Stomach (tissue), 8 donors: ENCODE measurements at regions not wholly inside any gene's neighbourhood (a gene's known extent, or its start where the extent isn't known, plus 50 kb on each side); places are given as distances from the start of the nearest gene placed in this dataset.
A peak's percentile ranks its signal among the peaks of the same experiment; 100 is the strongest.

ENCODE experiments used
- DNase-seq, 2 donors: peaks; one replicate each; pipeline versions ENCODE4 v3.0.0 to v3.0.0-alpha.2; 2013 to 2019
- H3K27ac ChIP-seq, 5 donors: fragments of 200-600 bp in 4 of 5; sonication (generic) in 4 of 5; one replicate each; pipeline ENCODE4 v1.5.1; 2013 to 2019; ENCODE audit warnings: mild to moderate bottlenecking in 1 of 5, moderate library complexity in 1 of 5
- H3K27me3 ChIP-seq, 3 donors: fragments of 200-600 bp; sonication (generic); one replicate each; pipeline ENCODE4 v1.5.1; 2017 to 2019; ENCODE audit warnings: mixed run types in 1 of 3
- H3K36me3 ChIP-seq, 4 donors: fragments of 200-600 bp; sonication (generic); 1 replicate in 3 of 4; 2 replicates in 1 of 4; pipeline ENCODE4 v1.5.1; 2016 to 2019
- H3K4me1 ChIP-seq, 4 donors: fragments of 200-600 bp; sonication (generic); one replicate each; pipeline ENCODE4 v1.5.1; 2016 to 2019
- H3K4me3 ChIP-seq, 4 donors: fragments of 200-600 bp; sonication (generic) in 3 of 4; one replicate each; pipeline ENCODE4 v1.5.1; 2016 to 2019; ENCODE audit warnings: mild to moderate bottlenecking in 1 of 4
- H3K9me3 ChIP-seq, 4 donors: fragments of 200-600 bp; sonication (generic); one replicate each; pipeline ENCODE4 v1.5.1; 2016 to 2019
- EP300 ChIP-seq: sonication (generic); formaldehyde crosslinking; IDR thresholded peaks from one replicate; pipeline ENCODE4 v1.6.1; 2017; ENCODE audit warnings: antibody characterized with exemption
- POLR2A ChIP-seq, 4 donors: fragments of 450-650 bp; IDR thresholded peaks; one replicate each; pipeline ENCODE4 v1.6.1; 2016; ENCODE audit warnings: antibody characterized with exemption in 4 of 4, control low read depth in 2 of 4, mild to moderate bottlenecking in 1 of 4, moderate library complexity in 1 of 4
- POLR2AphosphoS5 ChIP-seq, 3 donors: sonication (generic); formaldehyde crosslinking; IDR thresholded peaks; one replicate each; pipeline ENCODE4 v1.6.1; 2016; ENCODE audit warnings: antibody characterized with exemption in 3 of 3
- WGBS, 5 donors: extraction: QIAGEN DNeasy Blood & Tissue Kit in 3 of 5; methylation state at CpG; one replicate each; pipeline versions ENCODE4 v1.1.5 to v1.1.7; 2013 to 2018; 5-methylcytosine and 5-hydroxymethylcytosine counted together
- intact Hi-C: fragments of 100-400 bp; cut with DNase I; formaldehyde crosslinking; loops from one replicate; pipeline ENCODE4 v1.15.1; 2023; ENCODE audit warnings: low total_unique reads
- TF ChIP-seq, protein P1 (sequence below), 7 experiments: fragments of 450-650 bp in 4 of 7; fragments of 200-600 bp in 3 of 7; sonication (generic) in 3 of 7; IDR thresholded peaks; one replicate each; pipeline ENCODE4 v1.5.1; 2016 to 2019; ENCODE audit warnings: antibody characterized with exemption in 7 of 7, control low read depth in 2 of 7, mild to moderate bottlenecking in 1 of 7
- donor health status: healthy with polysubstance abuse.
- donor health status: Bipolar disorder and iron deficiency.
- donor health status: healthy.

DNA sequence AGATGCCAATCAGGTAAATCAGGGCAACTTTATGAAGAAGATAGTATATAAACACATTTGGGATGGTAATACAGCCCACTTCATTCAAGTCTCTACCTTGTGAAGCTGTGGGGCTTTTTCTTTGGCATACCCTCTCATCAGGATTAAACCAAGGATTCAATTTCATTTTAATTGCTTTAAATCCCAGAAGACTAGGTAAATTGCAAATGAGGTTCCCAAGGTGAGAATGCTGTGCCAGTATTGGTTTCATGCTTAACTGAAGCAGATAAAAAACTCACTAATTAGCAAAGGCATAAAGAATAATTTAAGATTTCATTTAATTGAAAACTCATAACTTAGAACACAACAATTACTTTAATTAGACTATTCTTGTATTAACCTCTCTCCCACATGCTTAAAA lies 1218.1 kb downstream of the FAM181B start:
- Histone ChIP-seq H3K9me3 (no peaks in the 10 kb centered on the region), H3K36me3 (no peaks in the 10 kb centered on the region), H3K27ac (no peak overlapping the region), H3K27me3 (no peaks in the 10 kb centered on the region), H3K4me3 (no peak overlapping the region), H3K4me1 (no peaks in the 10 kb centered on the region)
- DNase-seq = no peak
- TF ChIP-seq, protein P1, sequence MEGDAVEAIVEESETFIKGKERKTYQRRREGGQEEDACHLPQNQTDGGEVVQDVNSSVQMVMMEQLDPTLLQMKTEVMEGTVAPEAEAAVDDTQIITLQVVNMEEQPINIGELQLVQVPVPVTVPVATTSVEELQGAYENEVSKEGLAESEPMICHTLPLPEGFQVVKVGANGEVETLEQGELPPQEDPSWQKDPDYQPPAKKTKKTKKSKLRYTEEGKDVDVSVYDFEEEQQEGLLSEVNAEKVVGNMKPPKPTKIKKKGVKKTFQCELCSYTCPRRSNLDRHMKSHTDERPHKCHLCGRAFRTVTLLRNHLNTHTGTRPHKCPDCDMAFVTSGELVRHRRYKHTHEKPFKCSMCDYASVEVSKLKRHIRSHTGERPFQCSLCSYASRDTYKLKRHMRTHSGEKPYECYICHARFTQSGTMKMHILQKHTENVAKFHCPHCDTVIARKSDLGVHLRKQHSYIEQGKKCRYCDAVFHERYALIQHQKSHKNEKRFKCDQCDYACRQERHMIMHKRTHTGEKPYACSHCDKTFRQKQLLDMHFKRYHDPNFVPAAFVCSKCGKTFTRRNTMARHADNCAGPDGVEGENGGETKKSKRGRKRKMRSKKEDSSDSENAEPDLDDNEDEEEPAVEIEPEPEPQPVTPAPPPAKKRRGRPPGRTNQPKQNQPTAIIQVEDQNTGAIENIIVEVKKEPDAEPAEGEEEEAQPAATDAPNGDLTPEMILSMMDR (IDR thresholded peaks at IDR 0.05) = no peak
- TF ChIP-seq POLR2AphosphoS5 (IDR thresholded peaks at IDR 0.05) (no peak), POLR2A (IDR thresholded peaks at IDR 0.05) (no peak), EP300 (no peak)
- intact Hi-C loops = no loop called here

DNA sequence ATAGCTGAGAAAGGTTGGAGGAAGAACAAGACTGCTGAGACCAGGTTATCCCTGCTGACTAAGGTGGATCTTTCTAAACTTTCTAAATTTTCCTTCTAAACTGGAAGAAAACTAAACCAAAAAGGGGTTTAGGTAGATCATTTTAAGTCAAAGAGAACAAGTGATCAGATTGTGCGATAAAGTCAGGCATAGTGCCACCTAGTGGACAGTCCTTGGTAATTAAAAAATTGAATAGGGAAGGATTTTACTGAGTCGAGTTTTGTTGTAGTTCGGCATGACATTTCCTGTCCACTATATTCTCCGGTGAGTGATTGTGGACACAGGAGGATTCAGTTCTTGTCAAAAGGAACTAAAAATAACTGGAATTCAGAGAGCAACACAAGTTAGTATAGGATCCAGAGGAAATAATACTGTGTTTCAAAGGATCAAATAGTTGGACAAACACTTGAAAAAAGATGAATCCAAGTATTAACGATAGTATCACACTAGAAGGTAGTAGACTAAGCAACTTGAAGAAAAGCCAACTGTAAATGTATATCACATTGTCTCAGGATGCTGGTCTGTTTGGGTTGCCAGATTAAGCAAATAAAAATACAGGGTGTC lies 1236.4 kb downstream of the FAM181B start:
- Histone ChIP-seq H3K4me3 (no peak overlapping the region), H3K36me3 (no peaks in the 10 kb centered on the region), H3K9me3 (no peaks in the 10 kb centered on the region), H3K27ac (no peak overlapping the region), H3K4me1 (no peaks in the 10 kb centered on the region), H3K27me3 (no peaks in the 10 kb centered on the region)
- WGBS, 5 donors = 27 to 37% (median 34%) methylated on average over 5 of the region's 5 CpGs
- TF ChIP-seq POLR2A (IDR thresholded peaks at IDR 0.05) (no peak), EP300 (no peak), POLR2AphosphoS5 (IDR thresholded peaks at IDR 0.05) (no peak)
- TF ChIP-seq, protein P1 (IDR thresholded peaks at IDR 0.05) = peak in 3 of 7 experiments; percentile 12 to 61 (median 28)
- intact Hi-C loops = no loop called here
- DNase-seq = peak in 1 of 2 donors; percentile 59

DNA sequence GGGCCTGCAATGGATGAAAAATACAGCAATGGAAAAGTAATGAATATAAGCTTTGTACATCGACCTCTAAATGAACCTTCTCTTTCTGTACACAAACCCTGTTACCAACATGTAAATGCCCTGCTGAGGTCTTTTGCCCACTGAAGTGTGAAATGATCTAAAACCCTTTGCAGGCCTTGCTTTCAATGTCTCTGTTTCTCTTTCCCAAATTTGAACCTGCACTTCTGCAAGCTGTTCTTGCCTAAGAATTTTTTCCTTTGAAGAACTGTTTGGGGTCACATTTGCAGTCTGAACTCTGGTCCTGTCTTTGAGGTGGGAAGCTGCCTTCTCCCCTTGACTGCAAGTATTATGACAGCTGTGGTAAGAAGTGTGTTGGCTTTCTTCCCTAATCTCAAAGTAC lies 1237.1 kb downstream of the FAM181B start:
- no peaks in the 10 kb centered on the region for H3K27me3 ChIP-seq
- no peaks in the 10 kb centered on the region for H3K36me3 ChIP-seq
- intact Hi-C loops = no loop called here
- H3K27ac ChIP-seq = no peak overlapping the region
- H3K9me3 ChIP-seq = no peaks in the 10 kb centered on the region
- no peak overlapping the region for H3K4me3 ChIP-seq
- TF ChIP-seq POLR2AphosphoS5 (IDR thresholded peaks at IDR 0.05) (no peak), POLR2A (IDR thresholded peaks at IDR 0.05) (no peak), EP300 (no peak)
- TF ChIP-seq, protein P1 (IDR thresholded peaks at IDR 0.05) = no peak
- 55 to 78% (median 66%) methylated on average over 1 of the region's 1 CpG for WGBS, 5 donors
- DNase-seq = no peak
- no peaks in the 10 kb centered on the region for H3K4me1 ChIP-seq

DNA sequence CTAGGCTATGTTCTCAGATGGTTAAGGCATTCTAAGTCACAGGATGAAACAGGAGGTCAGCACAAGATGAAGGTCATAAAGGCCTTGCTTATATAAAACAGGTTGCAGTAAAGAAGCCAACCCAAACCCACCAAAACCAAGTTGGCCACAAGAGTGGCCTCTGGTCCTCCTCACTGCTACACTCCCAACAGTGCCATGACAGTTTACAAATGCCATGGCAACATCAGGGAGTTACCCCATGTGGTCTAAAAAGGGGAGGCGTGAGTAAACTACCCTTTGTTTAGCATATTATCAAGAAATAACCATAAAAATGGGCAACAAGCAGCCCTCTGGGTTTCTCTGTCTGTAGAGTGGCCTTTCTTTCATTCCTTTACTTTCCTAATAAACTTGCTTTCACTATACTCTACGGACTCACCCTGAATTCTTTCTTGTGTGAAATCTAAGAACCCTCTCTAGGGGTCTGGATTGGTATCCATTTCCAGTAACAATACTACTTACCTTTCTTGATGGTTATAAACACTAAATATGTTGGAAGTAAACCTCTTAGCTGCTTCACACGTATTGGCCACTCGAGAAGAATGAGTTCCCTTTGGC lies 1237.9 kb downstream of the FAM181B start:
- 75 to 85% (median 82%) methylated on average over 4 of the region's 4 CpGs for WGBS, 5 donors
- no peak for DNase-seq
- H3K27me3 ChIP-seq = no peaks in the 10 kb centered on the region
- no peak overlapping the region for H3K4me3 ChIP-seq
- intact Hi-C loops = no loop called here
- H3K4me1 ChIP-seq = no peaks in the 10 kb centered on the region
- no peak for TF ChIP-seq POLR2AphosphoS5 (IDR thresholded peaks at IDR 0.05)
- TF ChIP-seq EP300 = no peak
- no peak for TF ChIP-seq POLR2A (IDR thresholded peaks at IDR 0.05)
- H3K36me3 ChIP-seq = no peaks in the 10 kb centered on the region
- H3K27ac ChIP-seq = no peak overlapping the region
- H3K9me3 ChIP-seq = no peaks in the 10 kb centered on the region

DNA sequence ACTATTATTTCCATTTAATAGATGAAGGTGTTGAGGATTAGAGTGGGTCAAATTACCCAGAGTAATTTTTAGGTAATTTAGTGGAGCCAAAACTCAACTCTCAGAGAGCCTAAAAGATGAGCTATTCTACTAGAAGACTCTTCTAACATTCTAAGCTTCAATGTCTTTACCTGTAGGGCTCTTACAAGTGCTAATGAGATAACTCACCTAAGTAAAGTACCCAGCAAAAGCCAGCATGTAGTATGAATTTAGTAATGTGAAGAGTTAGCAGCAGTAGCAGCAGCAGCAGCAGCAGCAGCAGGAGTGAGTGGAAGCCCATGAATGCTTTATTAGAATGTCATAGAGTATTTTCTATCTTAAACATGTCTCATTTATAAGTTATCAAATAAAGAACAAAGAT lies 1239.2 kb downstream of the FAM181B start:
- Histone ChIP-seq H3K9me3 (no peaks in the 10 kb centered on the region), H3K4me3 (no peak overlapping the region), H3K27ac (no peak overlapping the region), H3K36me3 (no peaks in the 10 kb centered on the region), H3K27me3 (no peaks in the 10 kb centered on the region), H3K4me1 (no peaks in the 10 kb centered on the region)
- DNase-seq = no peak
- intact Hi-C loops = no loop called here
- TF ChIP-seq, protein P1 (IDR thresholded peaks at IDR 0.05) = no peak
- TF ChIP-seq POLR2AphosphoS5 (IDR thresholded peaks at IDR 0.05) (no peak), EP300 (no peak), POLR2A (IDR thresholded peaks at IDR 0.05) (no peak)
